Peyer's patch (tissue), 4 donors: ENCODE measurements at regions not wholly inside any gene's neighbourhood (a gene's known extent, or its start where the extent isn't known, plus 50 kb on each side); places are given as distances from the start of the nearest gene placed in this dataset.

ENCODE experiments used
- CTCF ChIP-seq, 6 experiments: fragments of 450-650 bp in 4 of 6; fragments of 200-600 bp in 2 of 6; sonication (generic) in 1 of 6; IDR thresholded peaks; one replicate each; pipeline ENCODE4 v1.5.1; 2017 to 2019; ENCODE audit warnings: antibody characterized with exemption in 6 of 6, mild to moderate bottlenecking in 3 of 6, moderate library complexity in 1 of 6
- POLR2A ChIP-seq, 2 donors: fragments of 450-650 bp; IDR thresholded peaks; one replicate each; pipeline ENCODE4 v1.5.1; 2017; ENCODE audit warnings: antibody characterized with exemption in 2 of 2, mild to moderate bottlenecking in 2 of 2, moderate library complexity in 2 of 2

DNA sequence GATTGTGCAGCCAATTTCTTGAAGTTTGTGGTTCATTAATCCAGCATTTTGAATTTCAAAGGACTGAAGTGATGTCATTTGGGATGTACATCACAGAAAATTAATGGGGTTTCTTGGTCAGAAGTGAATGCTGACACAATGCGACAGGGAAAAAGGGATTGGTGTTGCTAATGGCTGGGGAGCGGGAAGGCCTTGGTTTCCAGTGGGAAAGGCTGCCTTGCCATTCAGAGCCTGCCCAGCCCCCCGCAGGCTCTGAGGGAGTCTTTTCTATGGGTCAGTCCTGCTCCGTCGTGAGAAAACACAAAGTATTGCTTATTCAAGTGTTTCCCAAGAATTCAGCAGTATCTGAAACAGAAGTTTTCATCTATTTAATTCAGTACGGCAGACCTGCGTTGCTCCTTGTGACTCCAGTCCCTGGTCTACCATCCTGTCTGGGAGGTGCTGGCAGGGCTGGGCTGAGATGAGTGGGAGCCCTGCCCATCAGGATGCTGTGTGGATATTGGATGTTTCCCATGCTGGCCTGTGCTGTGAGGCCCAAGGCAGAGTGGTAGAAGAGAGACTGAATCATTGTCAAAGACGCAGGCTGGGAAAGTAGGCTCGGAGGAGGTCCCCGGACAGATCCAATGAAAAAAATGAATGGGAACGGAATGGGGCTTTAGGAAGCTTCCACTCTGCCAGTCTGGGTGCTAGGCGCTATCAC is 111.2 kb upstream of the KLHL25 start:
- TF ChIP-seq CTCF (IDR thresholded peaks at IDR 0.05) (no peak), POLR2A (IDR thresholded peaks at IDR 0.05) (no peak)
